Glomerular visceral epithelial cell (primary cell): ENCODE measurements at regions not wholly inside any gene's neighbourhood (a gene's known extent, or its start where the extent isn't known, plus 50 kb on each side); places are given as distances from the start of the nearest gene placed in this dataset.
A peak's percentile ranks its signal among the peaks of the same experiment; 100 is the strongest.

Experiments
- DNase-seq: peaks from one replicate; pipeline ENCODE4 v3.0.0-alpha.2; 2016; ENCODE audit errors: extremely low spot score

DNA sequence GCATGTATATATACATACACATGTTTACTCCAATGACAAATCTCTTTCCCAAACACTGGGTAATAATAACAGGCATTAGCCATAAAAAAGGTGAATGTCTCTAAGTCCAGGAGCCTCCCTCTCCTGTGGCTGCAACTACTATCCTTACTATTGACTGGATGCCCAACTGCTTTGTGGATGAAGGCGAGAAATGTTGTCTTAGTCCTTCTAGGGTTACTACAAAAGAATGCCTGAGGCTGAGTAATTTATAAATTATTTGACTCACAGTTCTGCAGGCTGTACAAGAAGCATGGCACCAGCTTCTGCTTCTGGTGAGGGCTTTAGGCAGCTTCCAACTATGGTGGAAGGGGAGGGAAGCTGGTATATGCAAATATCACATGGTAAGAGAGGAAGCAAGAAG lies 366.0 kb upstream of the DDHD1 start:
- DNase-seq, result no peak

- DNase-seq, result peak; percentile 6
Observed at GRCh38 chr14:53517270-53517960, 364.3 kb upstream of the DDHD1 start.

DNA sequence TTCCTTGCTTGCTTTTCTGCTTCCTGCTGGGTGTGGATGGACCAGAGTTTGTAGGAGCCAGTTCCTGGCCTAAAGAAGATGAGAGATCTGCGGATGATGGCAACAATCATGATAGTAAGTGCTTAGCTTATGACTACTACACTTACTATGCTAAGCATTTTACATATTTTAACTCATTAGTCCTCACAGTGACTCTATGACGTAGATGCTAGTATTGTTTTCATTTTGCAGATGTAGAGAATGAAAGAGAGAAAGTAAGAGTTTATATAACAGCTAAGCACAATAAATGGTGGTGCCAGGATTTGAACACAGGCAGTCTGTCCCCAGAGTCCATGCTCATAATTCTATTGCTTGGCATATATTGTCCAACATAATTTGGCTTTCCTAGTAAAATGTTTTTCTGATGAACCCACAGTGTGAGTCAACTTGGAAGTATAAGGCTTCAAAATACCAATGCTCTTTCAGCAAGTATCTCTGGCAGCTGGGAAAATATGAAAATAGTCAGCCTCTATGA lies 363.2 kb upstream of the DDHD1 start:
- DNase-seq, result no peak

DNA sequence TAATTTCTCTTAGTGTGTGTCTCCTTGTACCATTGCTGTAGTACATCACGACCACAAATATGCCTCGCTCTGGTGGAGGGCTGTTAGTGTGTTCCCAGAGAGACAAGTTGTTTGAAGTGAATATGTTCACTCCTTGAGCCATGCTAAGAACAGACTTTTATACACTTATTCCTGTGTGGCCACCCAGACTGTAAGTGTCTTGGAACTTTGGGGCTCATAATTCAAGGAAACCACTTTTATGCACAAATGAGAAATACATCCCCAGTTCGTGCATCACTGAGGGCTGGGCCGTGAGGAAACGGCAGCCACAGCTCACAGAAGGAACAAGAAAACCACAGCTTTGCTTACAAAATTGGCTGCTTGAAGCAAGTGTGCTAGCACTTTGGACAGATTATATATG lies 362.2 kb upstream of the DDHD1 start:
- no peak for DNase-seq

GRCh38 chr14:53514197-53514596 lies 361.1 kb upstream of the DDHD1 start:
- DNase-seq, result no peak

DNA sequence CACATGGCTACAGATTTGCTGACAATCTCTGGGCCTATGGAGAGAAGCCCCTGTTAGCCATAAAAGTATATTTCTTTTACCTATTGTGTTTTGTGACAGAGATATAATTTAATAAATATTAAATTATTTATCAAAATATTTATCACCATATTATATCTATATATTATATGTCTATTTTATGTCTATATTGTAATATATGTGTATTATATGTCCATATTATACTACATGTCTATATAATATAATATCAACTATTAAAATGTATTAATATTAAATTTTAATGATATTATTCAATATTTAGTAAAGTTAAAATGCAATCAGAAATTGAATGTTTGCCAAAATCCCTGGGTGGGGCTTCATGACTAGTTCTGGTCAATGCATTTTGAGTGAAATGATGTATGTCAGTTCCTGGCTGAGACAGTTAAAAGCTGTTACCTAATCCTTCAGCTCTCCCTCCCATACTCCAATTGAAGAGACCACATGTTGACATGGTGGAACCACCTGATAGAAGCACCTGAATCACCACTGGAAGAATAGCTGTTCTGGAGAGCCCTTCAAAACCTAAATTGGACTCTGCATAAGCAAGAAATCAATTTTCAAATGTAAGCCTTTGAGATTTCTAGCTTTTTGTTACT lies 357.3 kb upstream of the DDHD1 start:
- DNase-seq, result no peak

DNA sequence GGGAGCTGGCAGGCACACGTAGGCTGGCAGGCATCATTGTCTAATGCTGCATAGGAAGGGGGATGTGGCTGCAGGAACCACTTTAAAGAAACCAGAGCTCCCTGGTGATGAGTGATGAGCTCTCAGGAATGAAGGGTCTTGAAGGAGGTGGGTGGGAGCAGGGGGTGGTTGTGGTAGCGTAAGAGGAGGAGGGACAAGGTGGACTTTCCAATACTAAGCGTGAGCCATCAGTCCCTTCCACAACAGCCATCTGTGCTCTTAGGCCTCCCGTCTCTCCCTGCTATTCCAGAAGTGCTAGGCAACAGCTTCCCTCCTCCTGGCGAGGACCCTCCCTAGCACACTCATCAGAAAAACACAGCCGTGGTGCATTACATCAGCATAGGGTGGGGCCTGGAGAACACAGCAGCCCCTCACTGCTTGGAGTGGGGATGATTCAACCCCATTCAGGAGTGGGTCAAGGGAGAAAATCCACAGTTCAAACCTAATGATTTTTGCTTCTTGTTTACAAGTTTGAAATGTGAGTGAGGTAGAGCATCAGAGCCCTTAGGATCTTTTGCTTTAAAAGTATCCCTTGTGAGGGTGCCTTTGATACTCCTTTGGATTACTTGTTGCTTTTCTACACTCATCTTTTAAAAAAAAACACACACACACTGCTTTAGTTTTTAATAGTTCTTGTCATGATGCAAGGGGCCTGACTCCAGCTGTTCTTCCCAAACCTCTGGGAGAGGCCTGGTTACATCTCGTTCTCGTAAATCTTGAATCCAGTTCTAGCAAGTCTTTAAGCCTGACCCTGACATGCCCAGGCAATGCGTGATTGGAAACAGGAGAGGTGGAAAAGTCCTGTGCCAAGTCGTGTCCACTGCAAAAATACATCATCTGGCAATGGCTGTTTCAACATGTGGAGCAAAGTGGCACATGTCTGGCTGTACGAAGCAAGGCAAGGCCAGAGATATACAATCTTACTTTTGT lies 356.4 kb upstream of the DDHD1 start:
- no peak for DNase-seq

DNA sequence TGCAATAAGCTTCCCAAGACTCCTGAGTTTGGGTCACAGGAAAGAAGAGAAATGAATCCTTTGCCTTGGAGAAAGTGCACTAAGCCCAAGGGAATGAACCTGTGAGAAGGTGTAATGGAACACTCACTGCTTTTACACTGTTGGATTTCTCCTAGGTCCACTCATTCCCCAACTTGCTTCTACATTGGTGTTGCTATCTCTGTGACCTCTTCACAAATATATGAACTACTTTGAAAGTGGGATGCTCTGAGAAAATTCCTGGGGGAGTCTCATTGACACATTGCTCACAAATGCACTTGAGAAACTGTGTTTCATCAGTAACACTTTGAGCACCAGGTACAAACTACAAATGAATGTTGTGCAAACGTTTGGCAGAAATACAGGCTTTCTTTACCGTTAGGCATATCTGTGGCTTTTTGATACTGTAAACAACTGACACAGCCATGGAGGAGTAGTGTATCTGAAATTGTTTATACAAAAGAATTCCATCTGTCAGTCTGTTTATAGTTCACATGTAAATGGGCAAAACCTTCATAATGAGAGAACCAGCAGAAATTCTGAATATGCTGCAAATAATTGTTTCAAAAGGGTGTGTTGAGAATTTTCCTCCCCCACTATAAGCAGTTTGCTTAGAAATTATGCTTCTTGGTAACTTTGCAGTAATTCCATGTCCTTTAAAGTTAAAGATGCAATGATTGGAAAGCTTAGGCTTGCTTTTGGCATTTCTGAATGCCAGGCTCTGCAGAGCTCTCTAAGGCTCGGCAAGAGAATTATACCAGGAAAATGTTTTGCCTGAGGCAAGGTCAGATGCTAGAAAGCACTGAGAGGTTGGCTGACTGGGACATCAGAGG lies 348.5 kb upstream of the DDHD1 start:
- DNase-seq, result no peak

- no peak for DNase-seq
Observed at GRCh38 chr14:53500191-53500590, 347.1 kb upstream of the DDHD1 start.

DNA sequence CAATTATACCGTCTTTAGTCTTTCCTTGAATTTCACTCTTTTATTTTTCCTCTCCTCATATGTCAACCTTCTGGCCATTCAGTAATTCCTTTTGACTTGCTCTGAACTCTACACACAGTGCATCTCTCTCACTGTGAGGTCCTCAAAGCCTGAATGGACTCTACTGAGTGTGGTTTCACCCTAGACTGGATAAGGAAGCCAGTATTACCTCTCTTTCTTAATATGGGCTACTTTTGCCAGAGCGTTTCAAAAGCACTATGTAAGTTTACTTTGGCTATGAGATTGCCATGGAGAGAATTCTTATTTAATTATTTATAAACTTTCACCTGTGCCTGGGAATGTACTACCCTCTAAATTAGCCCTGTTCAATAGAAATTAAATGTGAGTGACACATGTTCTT lies 343.5 kb upstream of the DDHD1 start:
- no peak for DNase-seq

GRCh38 chr14:53495846-53496343 lies 342.8 kb upstream of the DDHD1 start:
- no peak for DNase-seq

- DNase-seq, result no peak
Observed at GRCh38 chr14:53494587-53494986, 341.5 kb upstream of the DDHD1 start.

GRCh38 chr14:53493860-53494259 lies 340.7 kb upstream of the DDHD1 start:
- DNase-seq, result no peak

- no peak for DNase-seq
Observed at GRCh38 chr14:53493320-53493719, 340.2 kb upstream of the DDHD1 start.

GRCh38 chr14:53491884-53492277 lies 338.8 kb upstream of the DDHD1 start:
- DNase-seq, result no peak

DNA sequence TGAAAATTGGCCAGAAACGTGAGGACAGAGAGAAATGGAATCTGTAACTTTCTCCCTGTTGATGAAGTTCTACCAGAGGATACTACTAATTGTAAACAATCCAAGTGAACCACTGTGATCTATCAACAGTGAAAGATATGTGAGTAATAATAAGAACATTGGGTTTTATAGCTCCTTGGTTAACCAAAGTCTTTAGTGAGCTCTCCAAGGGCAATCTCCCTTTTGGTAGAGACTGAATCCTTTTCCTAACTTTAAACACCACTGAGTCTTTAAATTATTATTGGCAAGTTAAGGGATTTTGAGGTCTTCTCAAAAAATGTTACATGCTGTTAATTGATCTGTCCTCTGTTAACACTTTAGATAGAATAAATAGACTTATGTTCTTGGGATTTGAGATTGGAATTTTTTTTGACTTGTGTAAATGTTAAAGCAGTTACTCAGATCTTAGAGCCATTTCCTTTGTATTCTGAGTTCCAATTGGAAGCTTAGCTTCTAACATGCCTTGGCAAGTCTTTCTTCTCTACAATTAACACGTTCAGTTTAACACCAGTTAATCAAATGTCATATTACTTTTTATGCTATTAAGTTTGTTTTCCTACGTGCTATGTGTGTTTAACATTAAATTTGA lies 338.2 kb upstream of the DDHD1 start:
- DNase-seq, result no peak

DNA sequence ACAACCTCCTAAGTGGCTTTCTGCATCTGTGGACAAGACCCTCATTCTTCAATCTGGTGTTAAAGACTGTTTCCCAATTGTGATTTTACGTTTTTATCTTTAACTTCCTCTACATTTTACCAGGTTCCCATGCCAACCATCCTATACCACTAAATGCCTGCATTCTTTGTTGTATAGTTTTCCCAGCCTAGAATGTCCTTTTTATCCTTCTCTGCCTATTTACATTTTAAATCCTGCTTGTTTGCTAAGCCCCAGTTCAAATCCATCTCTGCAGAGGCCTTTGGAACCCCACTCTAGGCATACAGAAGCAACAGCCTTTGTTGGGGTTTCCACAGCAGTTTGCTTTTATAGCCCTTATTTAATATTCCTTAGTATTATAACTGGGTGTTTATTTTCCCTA lies 325.1 kb upstream of the DDHD1 start:
- DNase-seq, result no peak

DNA sequence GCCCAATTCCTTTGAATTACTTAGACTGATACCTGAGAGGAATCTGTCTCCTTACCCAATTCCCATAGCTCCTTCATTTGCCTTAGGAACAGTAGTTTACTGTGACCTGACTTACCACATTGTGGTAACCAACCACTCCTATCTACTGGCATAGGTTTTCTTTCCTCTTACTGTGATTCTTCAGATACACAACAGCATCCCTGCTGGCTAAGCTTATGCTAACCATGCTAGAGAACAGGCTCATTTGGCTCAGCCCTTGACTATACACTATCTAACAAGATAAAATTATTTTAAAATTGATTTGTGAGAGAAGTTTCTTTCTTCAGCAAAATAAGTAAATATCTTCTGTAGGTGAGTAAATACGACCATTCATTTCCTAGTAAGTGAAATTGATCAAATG lies 320.4 kb upstream of the DDHD1 start:
- no peak for DNase-seq

DNA sequence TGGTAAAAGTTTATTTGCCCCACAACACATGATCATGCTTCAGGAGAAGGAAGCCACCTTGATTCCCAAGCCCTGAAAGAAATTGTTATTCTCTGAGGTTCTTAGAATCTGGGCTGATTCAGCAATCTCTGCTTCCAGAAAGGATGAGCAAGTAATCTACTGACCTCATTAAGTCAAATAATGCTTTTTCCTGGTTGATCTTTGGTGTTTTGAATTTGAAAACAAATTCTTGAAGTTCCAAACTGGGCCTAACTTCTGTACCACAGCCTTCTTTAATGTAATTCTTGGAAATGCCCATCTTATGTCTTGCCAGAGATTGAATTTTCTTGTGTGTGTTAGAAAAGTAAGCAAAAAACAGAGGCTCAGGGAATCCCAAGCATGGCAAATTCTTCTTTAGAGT lies 319.2 kb upstream of the DDHD1 start:
- DNase-seq, result no peak

DNA sequence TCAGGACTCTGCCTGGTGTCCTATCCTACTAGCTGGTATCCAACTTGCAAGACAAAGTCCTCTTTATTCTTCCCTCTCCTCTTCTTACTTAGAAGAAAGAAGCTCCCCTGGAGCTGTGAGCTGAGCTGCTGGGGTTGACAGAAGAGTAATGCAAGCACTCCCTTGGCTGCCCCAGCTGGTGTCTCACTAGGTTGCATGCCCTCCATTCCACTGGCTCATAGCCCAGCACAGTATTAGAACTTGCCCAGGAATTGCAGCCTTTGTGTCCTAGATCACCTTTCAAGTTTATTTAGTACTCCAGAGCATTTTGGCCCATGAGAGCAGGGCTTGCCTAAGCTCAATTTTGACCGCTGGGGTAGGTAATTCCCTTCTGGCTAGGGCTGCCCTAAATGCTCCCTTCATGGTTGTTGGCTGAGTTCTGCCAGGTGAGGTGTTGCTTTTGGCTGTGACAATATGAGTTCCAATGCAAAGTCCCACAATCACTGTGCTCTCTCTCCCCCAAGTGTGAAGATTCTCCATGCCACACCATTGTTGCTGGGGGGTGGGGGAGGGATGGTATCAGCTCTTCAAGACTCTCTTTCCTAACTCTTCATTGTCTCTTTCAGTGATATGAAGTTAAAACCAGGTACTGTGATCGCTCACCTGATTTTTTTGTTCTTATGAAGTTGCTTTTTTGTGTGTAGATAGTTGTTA lies 317.4 kb upstream of the DDHD1 start:
- no peak for DNase-seq
